GM21825 (cell line): ENCODE measurements at regions not wholly inside any gene's neighbourhood (a gene's known extent, or its start where the extent isn't known, plus 50 kb on each side); places are given as distances from the start of the nearest gene placed in this dataset.

Source experiments
- ATAC-seq: cut with Tn5 transposase; IDR thresholded peaks from one replicate; pipeline ENCODE4 v1.9.1; 2021; ENCODE audit warnings: mild to moderate bottlenecking, moderate library complexity; ENCODE audit not compliant: unreplicated experiment

DNA sequence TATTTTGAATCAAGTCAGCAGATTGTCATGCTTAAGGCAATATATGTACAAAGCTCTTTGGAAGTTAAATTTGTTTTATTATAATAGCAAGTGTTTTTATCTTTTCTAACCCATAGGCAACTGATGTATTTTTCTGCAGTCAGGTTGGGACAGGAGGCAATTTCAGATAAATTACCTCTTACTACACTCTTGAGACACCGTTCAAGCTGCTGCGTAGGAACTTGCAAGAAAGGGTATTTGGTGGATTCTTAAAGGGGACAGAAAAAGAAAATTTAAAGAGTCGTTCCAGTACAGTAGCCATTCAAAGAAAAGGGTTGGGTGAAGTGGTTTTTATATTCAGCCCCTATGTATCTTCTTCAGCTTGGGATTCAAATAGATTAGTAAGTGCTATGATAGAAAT is 112.4 kb upstream of the APC start:
- no peak for ATAC-seq

DNA sequence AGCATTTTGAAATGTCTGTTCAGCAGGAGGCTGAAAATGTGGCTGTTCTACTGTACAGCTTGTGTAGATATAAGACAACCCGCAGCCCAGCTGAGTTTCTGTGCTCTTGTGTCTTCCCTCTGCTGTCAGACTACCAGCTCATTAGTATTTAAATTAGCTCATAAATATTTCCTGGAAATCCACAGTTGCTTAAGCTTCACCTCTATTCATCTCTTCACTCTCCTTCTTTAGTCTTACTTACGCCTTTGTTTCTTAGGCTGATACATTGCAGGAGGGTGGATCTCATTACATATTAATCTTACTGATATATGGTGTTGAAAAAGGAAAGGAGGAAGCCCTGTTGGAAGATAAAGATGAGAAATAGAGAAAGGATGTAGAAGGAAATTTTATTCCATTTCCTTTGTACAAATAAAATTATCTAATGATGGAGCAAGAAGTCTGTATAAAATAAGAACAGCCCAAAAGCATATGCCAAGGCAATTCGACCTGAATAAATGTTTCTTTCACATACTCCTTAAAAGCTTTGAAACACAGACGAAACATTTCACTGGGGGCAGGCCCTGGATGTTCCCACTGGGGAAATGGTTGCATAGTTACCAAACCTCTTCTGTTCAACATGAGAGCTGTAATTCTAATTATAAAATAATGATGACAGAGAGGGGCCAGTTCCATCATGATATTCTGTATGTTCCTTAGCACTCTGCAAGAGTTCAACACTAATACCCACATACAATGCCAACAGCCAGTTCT is 111.8 kb upstream of the APC start:
- ATAC-seq: no peak

GRCh38 chr5:112626715-112627114 is 111.0 kb upstream of the APC start:
- no peak for ATAC-seq

GRCh38 chr5:112628214-112628980 is 109.3 kb upstream of the APC start:
- no peak for ATAC-seq

- ATAC-seq: no peak
These were observed 107.3 kb upstream of the APC start for GRCh38 chr5:112630246-112631009.

DNA sequence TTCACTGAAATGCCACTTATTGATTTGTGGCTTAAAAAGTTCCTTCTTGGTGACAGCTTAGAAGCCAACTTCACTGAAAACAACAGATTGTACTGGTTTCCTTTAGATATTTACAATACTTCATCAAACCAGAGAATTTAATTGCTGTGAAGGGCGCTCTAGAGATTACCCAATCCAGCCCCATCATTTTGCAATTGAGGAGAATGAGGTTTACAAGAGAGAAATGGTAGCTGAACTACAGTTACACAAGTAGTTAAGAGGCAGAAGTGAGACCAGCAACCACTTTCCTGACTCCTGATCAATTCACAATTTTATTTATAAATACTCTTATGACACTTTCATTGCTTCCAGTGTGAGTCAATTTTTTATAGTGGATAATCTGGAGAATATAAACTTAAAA is 103.5 kb upstream of the APC start:
- no peak for ATAC-seq

DNA sequence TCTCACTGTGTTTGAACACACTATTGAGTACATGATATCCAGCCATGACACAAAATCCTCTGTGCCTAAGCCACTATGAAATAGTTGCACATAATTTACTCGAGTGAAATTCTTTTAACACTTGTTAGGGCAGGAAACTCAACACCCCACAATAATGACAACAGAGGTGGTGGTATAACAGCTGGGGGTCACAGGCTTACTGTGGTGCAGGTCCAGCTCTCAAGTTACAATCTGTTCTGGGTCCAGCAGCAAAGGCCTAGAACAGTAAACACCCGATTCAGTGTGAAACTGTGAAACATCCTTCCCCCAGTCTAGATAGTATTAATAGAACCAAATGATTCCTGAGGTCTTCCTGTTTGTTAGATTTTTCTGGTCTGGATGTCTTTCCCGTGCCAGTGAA is 102.9 kb upstream of the APC start:
- no peak for ATAC-seq

- no peak for ATAC-seq
These were observed 102.4 kb upstream of the APC start for GRCh38 chr5:112635276-112635675.

DNA sequence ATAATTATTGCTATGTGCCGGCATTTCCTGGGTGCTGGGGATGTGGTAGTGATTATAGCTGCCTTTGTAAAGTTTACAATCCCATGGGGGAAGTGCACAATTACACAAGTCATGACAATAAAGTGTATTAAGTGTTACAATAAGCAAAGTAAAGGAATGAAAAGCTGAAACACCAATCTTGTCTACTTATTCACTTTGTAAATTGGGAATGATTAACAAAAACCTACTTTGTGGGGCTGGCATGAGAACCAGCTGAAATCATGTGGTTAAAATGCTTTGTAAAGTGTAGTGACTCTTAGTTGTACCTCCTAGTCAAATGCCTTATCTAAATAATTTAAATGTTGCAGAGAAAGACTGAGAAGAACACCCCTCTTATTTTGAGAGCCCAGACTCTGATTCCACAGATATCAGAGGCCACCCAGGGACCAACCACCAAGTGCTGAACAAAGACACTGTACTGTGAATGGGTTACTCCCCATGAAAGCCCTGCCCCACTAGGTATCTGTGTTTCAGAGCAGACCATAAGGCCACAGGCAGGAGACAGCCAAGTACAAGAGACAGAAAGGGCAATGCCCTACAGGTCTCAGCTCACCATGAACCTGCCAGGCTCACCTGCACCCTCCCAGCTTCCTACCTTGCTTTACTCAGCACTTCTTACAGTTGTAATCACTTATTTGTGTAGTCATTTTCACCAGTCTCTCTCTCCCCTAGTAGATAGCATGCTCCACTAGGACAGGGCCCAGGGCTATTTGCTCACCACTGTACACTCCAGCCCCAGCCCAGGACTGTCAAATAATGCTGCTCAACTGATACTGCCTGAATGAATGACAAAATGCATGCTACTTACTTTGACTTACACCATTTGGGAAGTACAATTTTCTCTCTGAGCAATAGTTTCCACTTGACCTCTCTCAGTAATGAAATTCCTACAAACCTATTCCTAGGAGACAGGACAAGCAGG is 101.6 kb upstream of the APC start:
- ATAC-seq: no peak

DNA sequence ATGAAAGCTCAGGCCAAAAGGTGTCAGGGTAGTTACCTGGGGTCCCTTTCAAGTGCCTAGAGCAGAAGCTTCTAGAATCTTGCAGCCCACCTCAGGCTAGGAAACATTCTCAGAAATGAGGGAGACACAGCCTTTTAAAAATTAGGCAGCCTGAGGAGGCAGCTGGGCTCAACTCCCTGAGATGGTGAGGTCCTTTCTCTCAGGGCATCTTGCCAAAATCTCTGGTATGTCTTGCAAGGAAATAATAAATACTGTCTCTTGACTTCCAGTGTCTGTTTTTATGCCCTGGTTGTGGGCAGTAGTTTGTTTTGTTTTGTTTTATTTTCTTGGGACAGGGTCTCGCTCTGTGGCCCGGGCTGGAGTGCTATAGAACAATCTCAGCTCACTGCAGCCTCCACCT is 100.9 kb upstream of the APC start:
- no peak for ATAC-seq

- ATAC-seq: no peak
These were observed 100.3 kb upstream of the APC start for GRCh38 chr5:112637343-112637742.

DNA sequence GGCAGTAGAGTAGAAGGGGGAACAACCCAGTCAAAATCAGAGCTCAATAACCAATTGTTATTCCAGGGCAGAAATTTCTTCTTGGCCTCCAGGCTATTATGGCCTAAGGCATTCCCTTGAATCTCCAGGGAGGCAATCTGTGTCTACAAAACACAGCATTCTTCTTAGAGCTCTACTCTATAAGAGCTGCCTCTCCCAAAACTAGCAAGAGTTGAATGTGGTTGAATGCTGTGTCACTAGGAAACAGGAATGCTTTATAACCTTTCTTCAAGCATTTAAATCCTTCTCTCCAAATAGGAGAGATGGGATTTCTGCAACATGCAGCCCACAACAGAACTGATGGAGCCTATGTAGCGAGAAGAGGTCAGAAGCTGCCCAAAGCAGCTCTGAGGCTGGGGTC is 97.1 kb upstream of the APC start:
- ATAC-seq: no peak

DNA sequence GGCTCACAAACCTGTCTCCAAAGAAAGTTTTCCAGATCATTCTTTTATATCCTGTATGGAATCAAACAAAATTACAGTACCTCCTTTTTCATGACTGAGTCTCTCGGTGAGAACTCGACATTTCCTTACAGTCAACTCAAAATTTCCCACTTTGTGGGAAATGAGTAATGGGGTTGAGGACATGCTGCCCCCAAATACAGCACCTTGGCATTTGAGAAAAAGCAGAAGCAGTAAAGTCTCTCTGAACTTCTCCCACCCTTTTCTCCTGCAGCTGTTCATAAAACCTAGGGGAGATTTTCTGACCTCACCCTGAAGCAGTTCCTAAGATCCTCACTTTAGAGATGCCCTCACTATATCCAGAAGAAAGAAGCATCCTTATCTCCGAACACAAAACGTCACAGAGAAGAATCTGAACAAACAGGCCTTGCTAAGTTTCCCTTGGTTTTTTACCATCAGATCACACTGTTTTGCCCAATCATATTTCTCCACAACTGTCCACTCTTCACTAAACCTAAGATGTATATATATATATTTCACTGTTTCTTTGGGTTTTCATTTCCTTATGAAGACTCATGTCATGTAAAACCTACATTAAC is 96.1 kb upstream of the APC start:
- ATAC-seq: no peak

- no peak for ATAC-seq
These were observed 94.8 kb upstream of the APC start for GRCh38 chr5:112642885-112643284.

DNA sequence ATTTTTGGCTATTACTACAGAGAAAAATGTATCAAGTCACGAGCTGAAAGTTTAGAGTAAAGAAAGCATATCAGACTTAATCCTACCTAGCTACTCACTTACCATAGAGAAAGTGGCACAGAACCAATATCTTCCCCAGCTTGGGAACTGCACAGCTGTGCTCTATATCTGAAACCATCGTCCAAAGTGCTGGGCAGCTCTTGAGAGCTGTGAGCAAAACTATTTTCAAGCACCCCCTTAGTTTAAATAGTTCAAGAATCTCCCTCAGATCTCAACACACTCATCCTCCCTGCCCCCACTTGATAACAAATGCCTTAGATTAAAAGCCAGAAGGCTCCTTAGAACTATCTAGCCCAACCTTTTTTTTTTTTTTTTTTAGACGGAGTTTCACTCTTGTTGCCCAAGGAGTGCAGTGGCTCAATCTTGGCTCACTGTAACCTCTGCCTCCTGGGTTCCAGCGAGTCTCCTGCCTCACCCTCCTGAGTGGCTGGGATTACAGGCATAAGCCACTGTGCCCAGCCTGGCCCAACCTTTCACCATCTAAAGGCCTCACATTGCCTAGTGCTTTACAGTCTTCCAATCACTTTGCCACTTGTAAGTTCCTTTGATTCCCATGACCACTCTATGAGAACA is 94.2 kb upstream of the APC start:
- ATAC-seq: no peak

- no peak for ATAC-seq
These were observed 91.3 kb upstream of the APC start for GRCh38 chr5:112646139-112646936.

GRCh38 chr5:112647428-112647827 is 90.3 kb upstream of the APC start:
- ATAC-seq: no peak

DNA sequence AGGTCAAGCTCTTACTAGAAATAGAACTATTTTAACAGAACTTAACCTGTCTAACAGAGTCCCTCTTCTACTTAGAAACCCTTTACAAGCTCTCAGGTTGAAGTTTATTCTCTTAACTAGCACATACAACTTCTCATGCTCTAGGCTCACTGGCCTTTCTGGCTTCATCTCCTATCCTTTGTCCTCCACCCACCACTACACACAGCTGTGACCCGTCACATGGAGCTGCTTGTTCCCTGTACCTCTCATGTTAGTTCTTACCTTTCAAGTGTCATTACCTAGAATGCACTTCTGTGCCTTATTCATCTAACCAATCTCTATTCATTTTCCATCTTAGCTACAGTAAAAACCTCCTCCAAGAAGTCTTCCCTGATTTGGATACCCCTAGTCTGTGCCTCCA is 89.4 kb upstream of the APC start:
- no peak for ATAC-seq

DNA sequence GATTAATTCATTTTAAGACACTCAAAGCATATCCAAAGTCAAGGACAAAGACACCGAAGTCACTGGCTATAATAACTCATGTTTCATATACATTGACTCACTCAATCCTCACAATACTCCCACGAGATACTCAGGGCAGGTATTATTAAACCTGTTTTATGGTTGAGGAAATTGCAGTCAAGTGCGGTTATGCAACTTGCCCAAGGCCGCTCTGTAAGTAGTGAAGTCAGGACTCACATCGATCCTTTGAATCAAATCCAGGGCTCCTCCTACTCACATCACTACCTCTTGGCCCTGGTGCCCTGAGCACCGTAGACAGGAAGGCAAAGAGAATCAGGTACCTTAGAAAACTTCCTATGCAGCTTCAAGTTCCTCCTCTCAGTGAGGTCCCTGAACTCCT is 87.8 kb upstream of the APC start:
- ATAC-seq: no peak
